ENCODE measurements at regions not wholly inside any gene's neighbourhood (a gene's known extent, or its start where the extent isn't known, plus 50 kb on each side); places are given as distances from the start of the nearest gene placed in this dataset.

DNA sequence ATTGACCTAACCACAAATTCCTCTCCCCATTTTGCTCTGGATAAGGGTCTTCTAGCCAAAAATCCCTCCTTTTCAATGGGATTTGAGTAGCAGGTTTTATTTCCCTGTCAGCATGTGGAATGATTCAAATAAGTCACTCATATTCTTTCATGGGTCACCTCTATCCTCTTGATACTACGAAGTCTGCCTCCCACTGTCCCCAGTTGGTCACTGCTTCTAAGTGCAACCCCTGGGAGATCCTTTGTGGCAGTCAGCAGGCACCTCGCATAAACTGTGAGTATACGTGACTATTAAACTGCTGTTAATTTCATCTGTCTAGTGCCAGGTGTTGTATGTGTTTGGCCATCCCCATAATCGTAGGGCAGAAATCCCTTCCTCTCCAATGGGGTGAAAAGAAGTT lies 1667.9 kb upstream of the PCDH7 start:
- CTCF ChIA-PET: no interaction called here

DNA sequence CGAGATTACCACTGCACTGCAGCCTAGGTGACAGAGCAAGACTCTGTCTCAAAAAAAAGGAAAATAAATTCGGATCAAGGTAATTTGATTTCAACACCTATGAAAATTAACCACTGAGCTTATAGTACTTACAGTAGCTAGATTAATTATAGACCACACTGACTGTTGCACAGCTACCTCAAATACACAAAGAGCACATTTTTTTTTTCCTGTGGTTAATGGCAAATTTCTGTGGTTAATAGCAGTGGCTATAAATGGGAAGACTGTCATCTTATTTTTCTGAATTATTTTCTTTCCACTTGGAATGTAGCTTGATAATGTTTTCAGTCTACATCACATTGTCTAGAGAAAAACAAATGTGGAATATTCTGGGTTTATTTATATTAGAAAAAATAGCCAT lies 1661.6 kb upstream of the PCDH7 start:
- TF ChIP-seq, protein P1, sequence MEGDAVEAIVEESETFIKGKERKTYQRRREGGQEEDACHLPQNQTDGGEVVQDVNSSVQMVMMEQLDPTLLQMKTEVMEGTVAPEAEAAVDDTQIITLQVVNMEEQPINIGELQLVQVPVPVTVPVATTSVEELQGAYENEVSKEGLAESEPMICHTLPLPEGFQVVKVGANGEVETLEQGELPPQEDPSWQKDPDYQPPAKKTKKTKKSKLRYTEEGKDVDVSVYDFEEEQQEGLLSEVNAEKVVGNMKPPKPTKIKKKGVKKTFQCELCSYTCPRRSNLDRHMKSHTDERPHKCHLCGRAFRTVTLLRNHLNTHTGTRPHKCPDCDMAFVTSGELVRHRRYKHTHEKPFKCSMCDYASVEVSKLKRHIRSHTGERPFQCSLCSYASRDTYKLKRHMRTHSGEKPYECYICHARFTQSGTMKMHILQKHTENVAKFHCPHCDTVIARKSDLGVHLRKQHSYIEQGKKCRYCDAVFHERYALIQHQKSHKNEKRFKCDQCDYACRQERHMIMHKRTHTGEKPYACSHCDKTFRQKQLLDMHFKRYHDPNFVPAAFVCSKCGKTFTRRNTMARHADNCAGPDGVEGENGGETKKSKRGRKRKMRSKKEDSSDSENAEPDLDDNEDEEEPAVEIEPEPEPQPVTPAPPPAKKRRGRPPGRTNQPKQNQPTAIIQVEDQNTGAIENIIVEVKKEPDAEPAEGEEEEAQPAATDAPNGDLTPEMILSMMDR (IDR thresholded peaks at IDR 0.05; ENCODE audit: insufficient read depth, low read length, missing control alignments): no peak
- ChIA-PET POLR2A (no interaction called here), CTCF (no interaction called here)
- no peak for DNase-seq (ENCODE audit: low read depth, low spot score)
- no peak overlapping the region for H3K4me3 ChIP-seq (ENCODE audit: low read depth, low read length)

More for the DNA sequence above, 1667.9 kb upstream of the PCDH7 start:
- H3K4me3 ChIP-seq (ENCODE audit: low read depth, low read length): no peak overlapping the region
- TF ChIP-seq, protein P1 (IDR thresholded peaks at IDR 0.05; ENCODE audit: insufficient read depth, low read length, missing control alignments): no peak
- no peak for DNase-seq (ENCODE audit: low read depth, low spot score)
- POLR2A ChIA-PET: no interaction called here

DNA sequence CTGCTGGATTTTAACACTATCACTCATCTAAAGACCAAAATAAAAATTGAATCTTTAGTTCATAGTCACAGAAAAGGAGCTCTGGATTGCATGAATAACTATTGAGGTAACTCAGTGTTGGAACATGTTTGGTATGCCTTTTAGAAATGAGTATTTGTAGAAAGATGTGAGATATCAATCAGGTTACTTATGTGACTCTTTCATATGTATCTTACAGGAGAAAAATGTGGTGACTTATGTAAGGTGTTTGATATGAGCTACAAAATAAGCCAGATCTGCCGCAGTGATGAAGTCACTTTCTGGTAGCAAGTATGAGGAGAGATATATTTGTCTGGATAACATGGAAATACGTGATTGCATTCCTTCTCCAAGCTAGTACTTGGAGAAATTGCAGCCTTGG lies 1653.3 kb upstream of the PCDH7 start:
- POLR2A ChIA-PET: no interaction called here
- CTCF ChIA-PET: no interaction called here
- no peak for DNase-seq (ENCODE audit: low read depth, low spot score)

DNA sequence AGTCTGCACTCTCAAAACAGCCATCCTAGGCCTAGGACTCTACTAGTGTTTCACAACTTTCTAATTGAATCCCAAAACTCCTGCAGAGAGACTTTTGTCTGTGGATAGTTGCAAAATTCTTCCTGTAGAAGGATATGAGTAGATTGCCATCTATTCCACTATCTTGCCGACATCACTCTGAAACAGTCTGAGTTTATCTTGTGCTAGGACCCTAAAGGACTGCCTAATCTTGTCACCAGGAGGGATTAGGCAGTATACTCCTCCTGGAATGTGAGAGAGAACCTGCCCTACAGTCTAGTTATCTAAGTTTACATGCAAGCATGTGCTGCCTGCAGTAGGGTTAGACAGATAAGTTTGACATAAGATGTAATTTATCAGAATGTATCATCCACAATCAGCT lies 1646.6 kb upstream of the PCDH7 start:
- ChIA-PET POLR2A (no interaction called here), CTCF (no interaction called here)
- H3K4me3 ChIP-seq (ENCODE audit: low read depth, low read length): no peak overlapping the region
- TF ChIP-seq, protein P1 (IDR thresholded peaks at IDR 0.05; ENCODE audit: insufficient read depth, low read length, missing control alignments): no peak
- no peak for DNase-seq (ENCODE audit: low read depth, low spot score)

More for the DNA sequence above, 1653.3 kb upstream of the PCDH7 start:
- H3K4me3 ChIP-seq (ENCODE audit: low read depth, low read length): no peak overlapping the region
- TF ChIP-seq, protein P1 (IDR thresholded peaks at IDR 0.05; ENCODE audit: insufficient read depth, low read length, missing control alignments): no peak

DNA sequence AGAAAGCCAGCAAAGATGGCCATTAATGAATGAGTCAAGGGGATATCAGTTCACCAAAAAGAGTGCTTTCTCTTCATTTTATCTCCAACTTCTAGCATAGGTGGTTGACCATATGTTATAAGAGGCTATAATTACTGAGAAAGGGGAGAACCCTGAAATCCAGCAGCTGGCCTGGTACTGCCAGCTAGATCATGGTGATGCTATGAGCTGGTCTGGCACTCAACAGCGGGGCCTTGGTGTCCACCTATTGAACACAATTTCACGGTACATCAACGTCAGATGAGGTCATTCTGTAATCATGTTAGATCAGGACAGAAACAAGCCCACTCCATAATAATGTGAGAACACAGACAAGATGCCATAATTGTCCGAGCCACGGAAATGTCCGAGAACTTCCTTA lies 1644.8 kb upstream of the PCDH7 start:
- POLR2A ChIA-PET: no interaction called here
- CTCF ChIA-PET: no interaction called here
- no peak overlapping the region for H3K4me3 ChIP-seq (ENCODE audit: low read depth, low read length)
- TF ChIP-seq, protein P1 (IDR thresholded peaks at IDR 0.05; ENCODE audit: insufficient read depth, low read length, missing control alignments): no peak
- no peak for DNase-seq (ENCODE audit: low read depth, low spot score)

DNA sequence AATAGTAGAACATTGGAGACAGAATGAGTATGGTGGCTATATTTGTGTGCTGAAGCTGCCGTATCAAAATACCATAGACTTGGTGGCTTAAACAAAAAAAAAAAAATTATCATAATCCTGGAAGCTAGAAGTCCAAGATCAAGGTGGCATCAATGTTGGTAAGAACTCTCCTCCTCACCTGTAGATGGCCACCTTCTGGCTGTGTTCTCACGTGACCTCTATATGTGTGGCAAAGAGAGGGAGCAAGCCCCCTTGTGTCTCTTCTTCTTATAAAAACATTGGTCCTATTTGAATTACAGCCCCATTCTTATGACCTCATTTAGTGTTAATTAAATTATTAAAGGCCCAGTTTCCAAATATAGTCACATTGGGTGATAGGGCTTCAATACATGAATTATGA lies 1640.9 kb upstream of the PCDH7 start:
- TF ChIP-seq, protein P1 (IDR thresholded peaks at IDR 0.05; ENCODE audit: insufficient read depth, low read length, missing control alignments): no peak
- DNase-seq (ENCODE audit: low read depth, low spot score): no peak
- no peak overlapping the region for H3K4me3 ChIP-seq (ENCODE audit: low read depth, low read length)
- ChIA-PET CTCF (no interaction called here), POLR2A (no interaction called here)
